Chondrocyte (in vitro differentiated cells): ENCODE measurements at regions not wholly inside any gene's neighbourhood (a gene's known extent, or its start where the extent isn't known, plus 50 kb on each side); places are given as distances from the start of the nearest gene placed in this dataset.

Source experiments
- DNase-seq: peaks from one replicate; pipeline ENCODE4 v3.0.0; 2021; ENCODE audit warnings: mixed read lengths, low spot score
- H3K27ac Mint-ChIP-seq: one replicate; pipeline ENCODE4 v1.8.0; 2021; ENCODE audit warnings: mild to moderate bottlenecking, moderate library complexity, mixed read lengths; ENCODE audit not compliant: unreplicated experiment
- H3K27me3 Mint-ChIP-seq: 2 replicates; pipeline ENCODE4 v1.8.0; 2021; ENCODE audit warnings: low read depth, mixed read lengths
- H3K36me3 Mint-ChIP-seq: 2 replicates; pipeline ENCODE4 v1.8.0; 2021; ENCODE audit warnings: low read depth, mixed read lengths
- H3K4me1 Mint-ChIP-seq: 2 replicates; pipeline ENCODE4 v1.8.0; 2021; ENCODE audit warnings: low read depth, mild to moderate bottlenecking, mixed read lengths
- H3K4me3 Mint-ChIP-seq: one replicate; pipeline ENCODE4 v1.8.0; 2021; ENCODE audit warnings: mild to moderate bottlenecking, moderate library complexity, mixed read lengths; ENCODE audit not compliant: unreplicated experiment
- H3K9me3 Mint-ChIP-seq: 2 replicates; pipeline ENCODE4 v1.8.0; 2021; ENCODE audit warnings: low read depth, mixed read lengths
- CTCF ChIP-seq: fragments of 200-600 bp; sonication (generic); IDR thresholded peaks from 2 replicates; pipeline ENCODE4 v1.5.0; 2021; ENCODE audit warnings: antibody characterized with exemption, mild to moderate bottlenecking, moderate library complexity

- Mint-ChIP-seq H3K27me3 (peaks cover 4% of the 10 kb centered on the region), H3K4me1 (peaks cover 8% of the 10 kb centered on the region), H3K36me3 (no peaks in the 10 kb centered on the region), H3K4me3 (no peak overlapping the region), H3K9me3 (no peaks in the 10 kb centered on the region), H3K27ac (no peak overlapping the region)
- TF ChIP-seq CTCF = no peak
- DNase-seq = no peak
These were observed 411.8 kb upstream of the PTBP2 start for GRCh38 chr1:96309783-96310182.

GRCh38 chr1:96313216-96313615 lies 408.4 kb upstream of the PTBP2 start:
- no peak overlapping the region for H3K27ac Mint-ChIP-seq
- H3K36me3 Mint-ChIP-seq = no peaks in the 10 kb centered on the region
- TF ChIP-seq CTCF = no peak
- H3K27me3 Mint-ChIP-seq = no peaks in the 10 kb centered on the region
- H3K4me1 Mint-ChIP-seq = peaks cover 8% of the 10 kb centered on the region
- H3K9me3 Mint-ChIP-seq = no peaks in the 10 kb centered on the region
- no peak for DNase-seq
- H3K4me3 Mint-ChIP-seq = no peak overlapping the region

- H3K4me3 Mint-ChIP-seq = no peak overlapping the region
- no peaks in the 10 kb centered on the region for H3K36me3 Mint-ChIP-seq
- no peaks in the 10 kb centered on the region for H3K4me1 Mint-ChIP-seq
- H3K27ac Mint-ChIP-seq = no peak overlapping the region
- H3K9me3 Mint-ChIP-seq = no peaks in the 10 kb centered on the region
- no peak for TF ChIP-seq CTCF
- DNase-seq = no peak
- no peaks in the 10 kb centered on the region for H3K27me3 Mint-ChIP-seq
These were observed 392.5 kb upstream of the PTBP2 start for GRCh38 chr1:96329121-96329520.

- no peak for DNase-seq
- Mint-ChIP-seq H3K27me3 (no peaks in the 10 kb centered on the region), H3K4me1 (no peaks in the 10 kb centered on the region), H3K4me3 (no peak overlapping the region), H3K36me3 (no peaks in the 10 kb centered on the region), H3K9me3 (no peaks in the 10 kb centered on the region), H3K27ac (no peak overlapping the region)
- no peak for TF ChIP-seq CTCF
These were observed 390.0 kb upstream of the PTBP2 start for GRCh38 chr1:96331596-96331995.

- DNase-seq = no peak
- no peaks in the 10 kb centered on the region for H3K4me1 Mint-ChIP-seq
- H3K9me3 Mint-ChIP-seq = no peaks in the 10 kb centered on the region
- no peaks in the 10 kb centered on the region for H3K27me3 Mint-ChIP-seq
- H3K27ac Mint-ChIP-seq = no peak overlapping the region
- H3K36me3 Mint-ChIP-seq = no peaks in the 10 kb centered on the region
- H3K4me3 Mint-ChIP-seq = no peak overlapping the region
- TF ChIP-seq CTCF = no peak
These were observed 387.9 kb upstream of the PTBP2 start for GRCh38 chr1:96333522-96334235.
